Tibial nerve (tissue), 4 donors: ENCODE measurements at regions not wholly inside any gene's neighbourhood (a gene's known extent, or its start where the extent isn't known, plus 50 kb on each side); places are given as distances from the start of the nearest gene placed in this dataset.

ENCODE experiments used
- DNase-seq, 2 donors: peaks; one replicate each; pipeline ENCODE4 v3.0.0-alpha.2; 2019; ENCODE audit warnings: low spot score in 2 of 2
- H3K27ac ChIP-seq, 4 donors: fragments of 200-600 bp; sonication (generic) in 3 of 4; one replicate each; pipeline ENCODE4 v1.5.1; 2017 to 2019; ENCODE audit warnings: mild to moderate bottlenecking in 1 of 4
- H3K27me3 ChIP-seq, 2 donors: fragments of 200-600 bp; sonication (generic) in 1 of 2; one replicate each; pipeline versions ENCODE4 v1.5.1 to v1.6.0; 2017 to 2019
- H3K36me3 ChIP-seq, 3 donors: fragments of 200-600 bp; sonication (generic); one replicate each; pipeline ENCODE4 v1.5.1; 2018 to 2019
- H3K4me1 ChIP-seq, 4 donors: fragments of 200-600 bp; sonication (generic) in 3 of 4; one replicate each; pipeline ENCODE4 v1.5.1; 2017 to 2019
- H3K4me3 ChIP-seq, 4 donors: fragments of 200-600 bp; sonication (generic) in 3 of 4; one replicate each; pipeline ENCODE4 v1.5.1; 2017 to 2019; ENCODE audit warnings: mild to moderate bottlenecking in 1 of 4, moderate library complexity in 1 of 4
- H3K9me3 ChIP-seq, 4 donors: fragments of 200-600 bp; sonication (generic) in 3 of 4; one replicate each; pipeline ENCODE4 v1.5.1; 2017 to 2019
- EP300 ChIP-seq, 2 donors: sonication (generic); formaldehyde crosslinking; IDR thresholded peaks; one replicate each; pipeline ENCODE4 v1.6.1; 2017; ENCODE audit warnings: antibody characterized with exemption in 2 of 2, mild to moderate bottlenecking in 1 of 2
- POLR2A ChIP-seq, 2 donors: fragments of 450-650 bp; IDR thresholded peaks; one replicate each; pipeline ENCODE4 v1.6.1; 2017; ENCODE audit warnings: antibody characterized with exemption in 2 of 2, mild to moderate bottlenecking in 2 of 2, moderate library complexity in 2 of 2
- WGBS, 2 donors: methylation state at CpG; one replicate each; pipeline ENCODE4 v1.1.5; 2018; 5-methylcytosine and 5-hydroxymethylcytosine counted together
- TF ChIP-seq, protein P1 (sequence below), 5 experiments: fragments of 200-600 bp in 3 of 5; fragments of 450-650 bp in 2 of 5; sonication (generic) in 3 of 5; IDR thresholded peaks; one replicate each; pipeline ENCODE4 v1.5.1; 2016 to 2019; ENCODE audit warnings: antibody characterized with exemption in 5 of 5, mild to moderate bottlenecking in 3 of 5, moderate library complexity in 2 of 5

DNA sequence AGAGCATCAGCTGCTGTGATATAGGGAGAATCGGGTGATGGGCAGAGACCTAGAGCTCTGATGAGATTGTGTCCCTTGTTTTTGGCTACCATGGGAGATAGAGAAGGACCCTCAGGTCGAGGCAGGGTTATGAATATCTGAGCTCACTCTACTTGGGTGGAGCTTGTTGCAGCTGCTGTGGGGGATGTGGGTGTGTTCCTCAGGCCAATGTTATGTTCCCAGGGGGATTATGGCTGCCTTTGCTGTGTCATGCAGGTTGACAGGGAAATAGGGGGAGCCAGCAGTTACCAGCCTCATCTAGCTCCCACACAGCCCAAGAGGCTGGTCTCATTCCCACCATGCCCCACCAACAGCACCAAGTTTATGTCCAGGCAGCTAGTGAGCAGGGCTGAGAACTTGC, 131.5 kb downstream of the TRIM42 start:
- WGBS, 2 donors: 75 to 79% methylated on average over 2 of the region's 2 CpGs
- Histone ChIP-seq H3K4me3 (no peak overlapping the region), H3K4me1 (no peaks in the 10 kb centered on the region), H3K27me3 (no peaks in the 10 kb centered on the region), H3K9me3 (peaks cover 0 to 11% (median 0%) of the 10 kb centered on the region in 4 donors), H3K27ac (no peak overlapping the region), H3K36me3 (no peaks in the 10 kb centered on the region)
- no peak for TF ChIP-seq EP300 (IDR thresholded peaks at IDR 0.05)
- TF ChIP-seq, protein P1, sequence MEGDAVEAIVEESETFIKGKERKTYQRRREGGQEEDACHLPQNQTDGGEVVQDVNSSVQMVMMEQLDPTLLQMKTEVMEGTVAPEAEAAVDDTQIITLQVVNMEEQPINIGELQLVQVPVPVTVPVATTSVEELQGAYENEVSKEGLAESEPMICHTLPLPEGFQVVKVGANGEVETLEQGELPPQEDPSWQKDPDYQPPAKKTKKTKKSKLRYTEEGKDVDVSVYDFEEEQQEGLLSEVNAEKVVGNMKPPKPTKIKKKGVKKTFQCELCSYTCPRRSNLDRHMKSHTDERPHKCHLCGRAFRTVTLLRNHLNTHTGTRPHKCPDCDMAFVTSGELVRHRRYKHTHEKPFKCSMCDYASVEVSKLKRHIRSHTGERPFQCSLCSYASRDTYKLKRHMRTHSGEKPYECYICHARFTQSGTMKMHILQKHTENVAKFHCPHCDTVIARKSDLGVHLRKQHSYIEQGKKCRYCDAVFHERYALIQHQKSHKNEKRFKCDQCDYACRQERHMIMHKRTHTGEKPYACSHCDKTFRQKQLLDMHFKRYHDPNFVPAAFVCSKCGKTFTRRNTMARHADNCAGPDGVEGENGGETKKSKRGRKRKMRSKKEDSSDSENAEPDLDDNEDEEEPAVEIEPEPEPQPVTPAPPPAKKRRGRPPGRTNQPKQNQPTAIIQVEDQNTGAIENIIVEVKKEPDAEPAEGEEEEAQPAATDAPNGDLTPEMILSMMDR (IDR thresholded peaks at IDR 0.05): no peak
- DNase-seq: no peak

DNA sequence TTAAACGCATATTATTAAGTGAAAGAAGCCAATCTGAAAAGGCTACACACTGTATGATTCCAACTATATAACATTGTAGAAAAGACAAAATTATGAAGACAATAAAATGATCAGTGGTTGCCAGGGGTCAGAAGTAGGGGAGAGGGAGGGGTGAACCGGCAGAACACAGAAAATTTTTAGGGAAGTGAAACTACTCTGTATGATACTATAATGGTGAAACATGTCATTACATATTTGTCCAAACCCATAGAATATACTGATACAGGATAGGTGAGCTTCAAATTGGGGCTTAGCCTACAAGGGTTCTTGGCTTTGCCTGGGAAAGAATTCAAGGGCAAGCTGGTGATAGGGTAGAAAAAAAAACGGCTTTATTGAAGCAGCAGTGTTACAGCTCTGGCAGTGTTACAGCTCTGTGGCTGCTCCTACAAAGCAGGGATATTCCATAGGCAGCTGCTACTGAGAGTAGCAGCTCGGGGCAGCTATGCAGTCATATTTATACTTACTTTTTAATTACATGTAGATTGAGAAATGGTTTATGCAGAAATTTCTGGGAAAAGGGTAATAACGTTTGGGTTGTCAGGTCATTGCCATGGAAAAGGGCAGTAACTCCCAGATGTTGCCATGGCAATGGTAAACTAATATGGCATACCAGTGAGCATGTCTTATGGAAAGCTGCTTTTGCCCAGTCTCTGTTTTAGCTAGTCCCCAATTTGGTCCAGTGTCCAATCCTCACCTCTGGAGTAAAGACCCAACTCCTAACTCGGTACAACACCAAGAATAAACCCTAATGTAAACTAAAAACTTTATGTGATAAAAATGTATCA, 125.1 kb upstream of the SLC25A36 start:
- H3K27ac ChIP-seq: no peak overlapping the region
- H3K9me3 ChIP-seq: peaks cover 0 to 13% (median 0%) of the 10 kb centered on the region in 4 donors
- WGBS, 2 donors: 38 to 65% methylated on average over 6 of the region's 6 CpGs
- no peak for DNase-seq
- no peak for TF ChIP-seq EP300 (IDR thresholded peaks at IDR 0.05)
- no peak for TF ChIP-seq POLR2A (IDR thresholded peaks at IDR 0.05)
- TF ChIP-seq, protein P1 (IDR thresholded peaks at IDR 0.05): no peak
- H3K4me3 ChIP-seq: no peak overlapping the region
- no peaks in the 10 kb centered on the region for H3K27me3 ChIP-seq
- no peaks in the 10 kb centered on the region for H3K4me1 ChIP-seq
- H3K36me3 ChIP-seq: no peaks in the 10 kb centered on the region

DNA sequence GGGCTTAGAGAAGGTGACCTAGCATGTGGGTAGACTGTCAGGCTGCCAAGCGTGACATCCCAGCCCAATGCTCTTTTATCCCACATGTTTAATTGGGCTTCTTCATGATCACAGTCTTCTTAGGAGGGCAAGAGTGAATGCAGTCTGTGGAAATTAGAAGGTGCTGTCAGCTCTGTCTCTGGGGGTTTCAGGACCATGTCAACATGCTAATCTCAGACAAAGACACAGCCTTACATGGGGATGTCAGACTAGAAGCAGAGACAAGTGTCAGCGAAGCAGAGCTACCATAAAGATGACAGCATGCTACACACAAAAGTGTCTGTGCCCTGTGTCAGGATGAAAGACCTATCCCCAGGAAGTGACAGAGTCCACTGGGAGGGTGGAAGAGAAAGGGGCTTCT, 120.1 kb upstream of the SLC25A36 start:
- 76 to 83% methylated on average over 2 of the region's 2 CpGs for WGBS, 2 donors
- no peaks in the 10 kb centered on the region for H3K9me3 ChIP-seq
- TF ChIP-seq, protein P1 (IDR thresholded peaks at IDR 0.05): no peak
- TF ChIP-seq POLR2A (IDR thresholded peaks at IDR 0.05) (no peak), EP300 (IDR thresholded peaks at IDR 0.05) (no peak)

DNA sequence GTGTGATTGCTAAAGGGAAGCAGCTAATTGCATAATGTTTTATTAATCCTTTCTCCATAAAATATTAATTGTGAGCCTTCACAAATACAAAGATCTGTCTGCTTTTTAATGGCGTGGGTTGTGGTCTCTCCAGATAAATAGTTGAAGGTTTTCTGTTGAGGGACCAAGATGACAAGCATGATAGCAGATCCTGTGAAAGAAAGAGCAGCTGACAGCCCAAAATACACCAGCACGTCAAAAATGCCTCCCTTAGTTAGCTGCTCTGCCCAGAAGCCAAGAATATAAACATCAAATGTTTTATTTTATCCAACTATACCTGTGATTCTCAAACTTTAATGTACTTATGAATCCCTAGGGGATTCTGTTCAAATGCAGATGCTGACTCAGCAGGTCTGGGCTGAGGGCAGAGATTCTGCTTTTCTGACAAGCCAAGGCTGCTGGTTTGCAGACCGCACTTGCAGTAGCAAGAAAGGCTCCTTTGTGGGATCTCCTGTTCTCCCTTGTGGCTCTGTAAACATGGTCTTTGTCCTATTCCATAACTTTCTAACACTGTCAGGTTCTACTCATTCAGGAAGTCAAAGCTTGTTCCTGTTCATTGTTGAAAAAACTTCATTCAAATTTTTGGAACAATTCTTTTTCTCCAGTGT, 119.1 kb upstream of the SLC25A36 start:
- no peaks in the 10 kb centered on the region for H3K27me3 ChIP-seq
- H3K4me1 ChIP-seq: no peaks in the 10 kb centered on the region
- no peak for TF ChIP-seq POLR2A (IDR thresholded peaks at IDR 0.05)
- TF ChIP-seq EP300 (IDR thresholded peaks at IDR 0.05): no peak
- TF ChIP-seq, protein P1 (IDR thresholded peaks at IDR 0.05): no peak
- DNase-seq: no peak
- no peaks in the 10 kb centered on the region for H3K36me3 ChIP-seq
- H3K27ac ChIP-seq: no peak overlapping the region
- 28 to 33% methylated on average over 3 of the region's 3 CpGs for WGBS, 2 donors
- H3K9me3 ChIP-seq: no peaks in the 10 kb centered on the region
- no peak overlapping the region for H3K4me3 ChIP-seq

More for the DNA sequence above, 120.1 kb upstream of the SLC25A36 start:
- no peaks in the 10 kb centered on the region for H3K27me3 ChIP-seq
- no peak for DNase-seq
- H3K4me3 ChIP-seq: no peak overlapping the region
- H3K4me1 ChIP-seq: no peaks in the 10 kb centered on the region
- no peaks in the 10 kb centered on the region for H3K36me3 ChIP-seq
- no peak overlapping the region for H3K27ac ChIP-seq

DNA sequence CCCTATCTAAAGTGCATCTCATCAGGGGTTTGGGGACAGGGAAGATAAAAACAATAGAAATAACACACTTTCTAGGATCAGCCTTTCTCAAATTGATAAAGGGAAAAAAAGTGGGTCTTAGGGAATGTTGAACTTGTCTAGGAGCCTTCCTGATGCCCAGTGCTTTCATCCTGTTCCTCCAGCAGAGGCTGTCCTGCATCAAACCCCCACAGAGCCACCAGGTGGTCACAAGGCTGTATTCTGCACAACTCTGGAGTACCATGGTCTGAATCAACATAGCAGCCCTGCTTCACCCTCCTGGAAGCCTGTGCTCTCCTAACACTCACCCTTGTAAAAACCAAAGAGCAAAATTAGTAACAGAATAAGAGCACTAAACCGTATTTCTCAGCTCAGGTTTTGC, 118.5 kb upstream of the SLC25A36 start:
- no peak for TF ChIP-seq POLR2A (IDR thresholded peaks at IDR 0.05)
- TF ChIP-seq, protein P1 (IDR thresholded peaks at IDR 0.05): no peak
- TF ChIP-seq EP300 (IDR thresholded peaks at IDR 0.05): no peak
- Histone ChIP-seq H3K4me3 (no peak overlapping the region), H3K9me3 (no peaks in the 10 kb centered on the region), H3K4me1 (no peaks in the 10 kb centered on the region), H3K27ac (no peak overlapping the region), H3K36me3 (no peaks in the 10 kb centered on the region), H3K27me3 (no peaks in the 10 kb centered on the region)
- 63 to 83% methylated on average over 1 of the region's 1 CpG for WGBS, 2 donors
- DNase-seq: no peak
